GM18870 (cell line): ENCODE measurements at regions not wholly inside any gene's neighbourhood (a gene's known extent, or its start where the extent isn't known, plus 50 kb on each side); places are given as distances from the start of the nearest gene placed in this dataset.
A peak's percentile ranks its signal among the peaks of the same experiment; 100 is the strongest.

ENCODE experiments used
- ATAC-seq: cut with Tn5 transposase; IDR thresholded peaks from one replicate; pipeline ENCODE4 v1.9.1; 2021; ENCODE audit warnings: moderate library complexity; ENCODE audit not compliant: unreplicated experiment

DNA sequence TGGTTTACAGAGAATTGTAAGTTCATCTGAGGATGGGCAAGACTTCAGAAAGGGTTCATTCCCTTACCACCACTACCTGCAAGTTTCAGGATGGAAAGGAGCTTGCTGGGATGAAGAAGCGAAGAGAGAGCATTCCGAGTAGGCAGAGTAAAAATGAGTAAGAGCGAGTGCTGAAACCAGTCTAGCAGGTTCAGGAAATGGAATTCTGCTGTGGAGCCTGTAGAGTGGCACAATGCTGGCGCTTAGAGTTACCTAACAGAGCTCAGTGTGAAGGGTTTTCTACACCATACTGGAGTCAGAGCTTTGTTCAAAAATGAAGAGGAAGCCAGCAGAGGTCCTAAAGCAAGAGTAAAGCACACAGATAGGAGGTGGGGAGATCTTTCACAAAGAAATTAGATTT lies 179.2 kb upstream of the ZC3H12C start:
- ATAC-seq, result no peak

DNA sequence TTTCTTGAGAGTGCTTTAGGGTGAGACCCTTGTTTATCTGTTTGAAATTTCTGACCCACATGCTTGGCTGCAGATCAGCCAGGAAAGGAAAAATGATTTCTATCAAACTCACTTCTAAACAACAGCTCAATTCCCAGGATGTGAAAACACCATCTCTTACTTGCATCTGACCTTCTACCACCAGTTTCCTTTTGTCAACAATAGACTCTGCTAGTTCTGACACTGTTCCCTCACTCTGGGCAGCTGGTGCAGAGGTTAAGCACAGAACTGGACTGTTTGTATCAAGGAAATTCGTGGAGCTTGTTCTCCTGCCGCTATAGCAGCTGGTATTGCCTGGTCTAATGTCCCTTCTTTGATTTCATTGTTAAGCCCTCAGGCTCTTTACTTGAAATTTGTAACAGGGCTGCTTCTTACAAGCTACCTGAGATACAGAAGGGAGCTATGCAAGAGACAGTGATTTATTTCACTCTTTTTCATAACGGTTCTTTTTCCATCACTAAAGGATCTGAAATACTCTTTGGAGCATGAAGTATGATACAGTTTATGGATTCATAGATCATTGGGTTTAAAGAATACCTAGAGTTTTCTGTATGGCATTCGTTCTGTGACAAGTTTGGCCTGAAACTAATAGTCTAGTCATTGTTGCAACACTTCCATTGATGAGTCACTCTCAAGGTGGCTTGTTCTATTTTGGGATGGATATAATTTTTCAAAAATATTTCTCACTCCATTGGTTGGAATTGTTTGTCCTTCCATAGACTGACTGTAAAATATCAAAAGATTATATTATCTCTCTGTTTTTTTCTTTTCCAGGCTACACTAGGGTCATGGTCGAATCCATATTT lies 178.2 kb upstream of the ZC3H12C start:
- no peak for ATAC-seq

DNA sequence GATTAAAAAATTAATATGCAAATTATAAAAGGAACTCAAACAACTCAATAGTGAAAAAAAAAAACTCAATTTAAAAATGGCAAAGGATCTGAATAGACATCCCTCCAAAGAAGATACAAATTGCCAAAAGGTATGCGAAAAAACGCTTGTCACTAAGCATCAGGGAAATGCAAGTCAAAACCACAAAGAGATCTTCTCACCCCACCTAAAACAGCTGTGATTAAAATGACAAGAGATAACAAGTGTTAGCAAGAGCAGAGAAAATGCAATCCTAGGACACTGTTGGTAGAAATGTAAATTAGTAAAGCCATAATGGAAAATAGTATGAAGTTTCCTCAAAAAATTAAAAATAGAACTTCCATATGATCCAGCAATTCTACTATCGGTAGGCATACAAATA lies 166.3 kb upstream of the ZC3H12C start:
- ATAC-seq, result no peak

DNA sequence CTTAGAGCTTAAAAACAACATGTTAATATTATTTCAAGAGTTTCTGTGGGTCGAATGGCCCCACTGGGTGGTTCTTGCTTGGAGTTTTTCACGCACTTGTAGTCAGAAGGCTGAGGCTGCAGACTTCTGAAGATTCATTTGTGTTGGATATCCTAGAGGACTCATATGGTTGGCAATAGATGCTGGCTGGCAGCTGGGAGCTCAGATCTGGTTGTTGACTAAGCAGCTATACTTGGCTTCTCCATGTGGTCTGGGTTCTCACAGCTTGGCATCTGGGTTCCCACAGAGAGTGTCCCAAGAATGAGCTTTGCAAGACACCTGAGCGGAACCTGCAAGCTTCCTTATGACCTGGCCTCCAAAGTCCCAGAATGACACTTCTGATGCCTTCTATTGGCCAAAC lies 163.9 kb upstream of the ZC3H12C start:
- no peak for ATAC-seq

DNA sequence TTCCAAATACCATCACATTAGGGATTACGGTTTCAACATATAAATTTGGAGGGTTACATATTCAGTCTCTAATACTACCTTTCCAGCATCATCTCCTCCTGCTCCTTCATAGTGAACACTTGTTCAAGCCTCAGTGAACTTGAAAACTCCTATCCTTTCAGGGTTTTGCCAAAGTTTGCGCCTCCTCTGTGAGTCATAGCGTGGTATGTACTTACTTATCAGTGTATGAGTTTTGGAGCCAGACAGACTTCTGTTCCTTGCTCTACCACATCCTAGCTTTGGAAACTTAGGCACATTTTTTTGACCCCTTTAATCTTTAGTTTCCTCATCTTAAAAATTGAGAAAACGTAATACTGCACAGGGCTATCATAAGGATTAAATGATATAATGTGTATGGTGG lies 160.1 kb upstream of the ZC3H12C start:
- ATAC-seq, result no peak

DNA sequence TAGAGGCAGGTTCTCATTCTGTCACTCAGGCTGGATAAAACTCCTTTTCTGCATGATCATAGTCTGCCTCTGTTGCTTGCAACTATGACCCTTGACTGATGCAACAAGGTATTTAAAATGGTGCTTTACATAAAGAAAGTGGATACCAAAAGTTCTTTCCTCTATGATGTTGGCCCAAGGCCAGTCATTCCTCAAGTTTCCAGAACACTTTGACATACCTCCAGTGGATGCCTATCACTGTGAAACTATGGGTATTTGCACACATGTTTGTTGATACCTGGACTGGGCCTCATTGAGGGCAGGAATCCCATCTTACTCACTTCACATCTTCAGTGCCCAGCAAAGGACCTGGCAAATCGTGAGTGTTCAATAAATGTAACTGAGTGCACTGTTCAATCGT lies 159.0 kb upstream of the ZC3H12C start:
- ATAC-seq, result no peak

DNA sequence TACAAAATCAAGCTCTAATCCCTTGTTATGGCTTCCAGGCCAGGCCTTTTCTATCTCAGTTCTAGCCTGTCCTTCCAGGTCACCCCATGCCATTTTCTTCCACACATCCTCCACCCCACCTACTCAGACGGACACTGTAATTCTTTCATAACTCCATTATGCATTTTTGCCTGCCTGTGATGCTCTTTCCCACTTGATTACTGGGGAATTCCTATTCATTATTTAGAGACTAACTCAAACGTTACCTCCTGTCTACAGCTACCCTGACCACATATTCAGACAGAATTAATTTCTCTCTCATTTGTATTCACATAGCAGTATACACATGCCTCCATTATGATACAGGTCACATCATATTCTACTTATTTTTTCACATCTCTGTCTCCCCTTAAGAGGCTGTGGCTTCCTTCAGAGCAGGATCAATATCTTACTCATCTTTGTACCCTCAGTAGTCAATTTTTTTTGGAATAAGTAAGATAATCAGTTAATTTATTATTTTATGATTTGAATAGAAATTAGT lies 156.5 kb upstream of the ZC3H12C start:
- ATAC-seq, result no peak

DNA sequence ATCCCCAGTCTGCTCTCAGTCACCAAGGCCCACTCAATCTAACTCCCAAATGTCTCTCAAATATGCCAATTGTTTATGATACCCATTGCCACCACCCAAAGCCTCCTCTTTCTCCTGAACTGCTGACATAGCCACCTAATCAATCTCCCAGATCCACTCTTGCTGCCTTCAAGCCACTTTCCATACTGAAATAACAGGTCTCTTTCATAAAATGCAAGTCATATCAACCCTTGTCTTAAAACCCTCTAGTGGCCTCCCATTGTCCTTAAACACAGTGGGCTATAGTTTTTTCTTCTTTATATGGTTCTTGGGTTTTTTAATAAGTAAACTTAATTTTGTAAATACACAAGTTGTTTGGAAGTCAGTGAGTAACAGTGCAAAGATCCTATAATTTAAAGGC lies 155.2 kb upstream of the ZC3H12C start:
- no peak for ATAC-seq

DNA sequence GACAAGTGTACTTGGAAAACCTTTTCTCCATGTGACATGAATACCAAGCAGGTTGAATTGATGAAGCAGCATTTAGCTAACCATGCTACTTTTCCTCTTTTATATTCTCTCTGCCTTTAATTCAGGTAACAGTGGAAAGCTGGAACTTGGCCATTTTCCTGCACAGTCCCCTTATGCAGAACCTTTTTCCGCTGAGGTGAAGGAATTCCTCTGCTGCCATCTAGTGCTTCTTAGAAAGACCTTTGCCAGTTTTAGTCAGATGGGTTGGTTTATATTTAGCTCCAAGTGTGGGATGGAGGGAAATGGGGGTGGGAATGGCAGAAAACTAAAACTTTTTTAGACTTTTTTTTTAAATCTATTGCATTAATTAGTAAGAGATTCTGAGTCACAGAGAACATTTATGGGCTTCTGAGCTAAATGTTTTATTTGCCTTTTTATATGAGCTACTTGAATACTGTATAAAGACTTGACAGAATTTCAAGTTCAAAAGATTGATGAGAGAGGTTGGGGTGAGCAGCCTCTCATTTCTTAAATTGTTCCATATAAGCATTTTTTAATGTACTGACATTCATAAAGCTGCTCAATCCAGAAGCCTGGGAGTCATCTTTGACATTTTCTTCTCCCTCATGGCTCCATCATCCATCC lies 153.9 kb upstream of the ZC3H12C start:
- no peak for ATAC-seq

DNA sequence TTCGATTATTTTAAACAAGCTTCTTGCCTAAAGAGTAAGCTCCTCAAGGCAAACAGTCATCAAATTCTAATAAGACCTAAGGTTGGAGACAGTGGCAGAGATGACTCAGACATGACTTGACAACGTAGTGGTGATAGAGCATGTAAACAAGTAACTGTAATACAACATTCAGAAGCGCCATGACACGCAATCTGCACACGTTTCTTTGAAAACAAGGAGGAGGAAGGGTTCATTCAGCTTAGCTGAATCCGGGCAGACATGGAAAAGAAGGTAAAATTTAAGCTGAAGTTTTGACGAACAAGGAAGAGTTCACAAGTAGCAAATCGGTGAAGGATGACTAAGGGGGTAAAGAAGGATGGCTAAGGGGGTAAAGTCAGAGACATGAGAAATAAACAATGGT lies 152.4 kb upstream of the ZC3H12C start:
- ATAC-seq, result no peak

DNA sequence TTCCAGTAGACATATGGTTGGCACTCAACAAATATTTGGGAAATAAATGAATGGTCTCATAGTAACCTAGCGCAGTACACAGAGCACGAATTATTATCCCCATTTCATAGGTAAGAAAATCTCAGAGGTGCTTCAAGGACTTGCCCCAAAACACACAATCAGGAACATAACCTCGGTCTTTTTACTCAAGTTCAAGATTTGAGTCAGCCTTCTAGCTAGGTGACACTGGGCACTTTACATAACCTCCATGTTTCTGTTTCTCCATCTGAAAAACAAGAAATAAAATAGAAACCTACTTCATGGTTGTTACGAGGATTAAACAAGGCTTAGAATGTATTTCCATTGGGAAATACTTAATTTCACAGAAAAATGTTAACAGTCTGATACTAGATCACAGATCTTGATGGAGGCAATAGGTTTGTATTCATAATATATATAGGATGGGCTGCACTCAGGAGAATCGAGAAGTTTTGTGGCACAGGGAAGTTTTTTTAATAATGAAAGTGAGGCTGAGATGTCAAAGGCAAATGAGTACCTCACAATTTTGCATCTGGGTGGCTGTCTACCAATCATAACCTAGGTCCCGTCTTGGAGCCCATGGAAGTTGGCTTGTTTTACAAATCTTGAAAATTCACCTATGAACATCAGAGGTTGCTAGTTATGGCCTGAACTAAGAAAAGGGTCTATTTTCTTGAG lies 147.4 kb upstream of the ZC3H12C start:
- ATAC-seq, result peak; percentile 65

DNA sequence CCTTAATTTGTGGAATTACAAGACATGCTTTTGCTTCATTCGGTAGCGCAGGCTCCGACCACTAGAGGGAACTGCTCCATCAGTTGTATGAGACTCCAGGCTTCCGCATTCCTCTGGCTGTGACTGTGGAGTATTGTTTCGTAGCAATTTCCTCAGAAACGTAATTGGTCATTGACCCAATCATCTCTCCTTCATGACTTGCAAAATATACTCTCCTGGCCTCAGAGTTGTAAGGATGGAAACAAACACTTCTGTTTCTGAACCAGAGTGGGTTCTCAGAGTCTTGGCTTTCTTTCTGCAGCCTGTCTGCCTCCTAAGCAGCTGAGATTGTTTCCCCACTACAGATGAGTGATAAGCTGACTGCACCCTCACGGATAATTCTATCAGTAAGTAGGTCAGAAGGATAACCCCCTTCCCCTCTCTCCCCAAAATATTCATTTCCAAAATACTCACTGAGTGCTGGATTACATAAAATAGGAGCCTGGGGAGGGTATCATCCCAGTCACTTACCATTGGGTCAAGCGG lies 146.8 kb upstream of the ZC3H12C start:
- ATAC-seq, result peak; percentile 89

DNA sequence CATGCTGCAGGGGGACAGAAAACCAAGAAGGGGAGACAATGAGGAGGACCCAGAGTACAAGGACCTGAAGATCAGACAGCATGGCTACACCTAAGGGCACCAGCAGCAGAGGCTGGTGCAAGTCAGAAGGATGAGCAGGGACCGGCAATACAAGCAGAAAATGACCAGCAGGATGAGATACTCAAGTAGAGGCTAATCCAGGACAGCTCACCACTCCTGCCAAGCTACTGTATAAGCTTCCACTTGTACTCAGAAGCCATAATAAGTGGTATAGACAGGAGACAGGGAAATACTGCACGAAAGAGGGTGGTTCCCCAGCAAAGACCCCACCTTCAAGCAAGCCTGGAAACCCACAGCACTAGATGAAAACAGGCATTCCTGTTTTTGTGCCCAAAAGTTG lies 138.7 kb upstream of the ZC3H12C start:
- no peak for ATAC-seq

DNA sequence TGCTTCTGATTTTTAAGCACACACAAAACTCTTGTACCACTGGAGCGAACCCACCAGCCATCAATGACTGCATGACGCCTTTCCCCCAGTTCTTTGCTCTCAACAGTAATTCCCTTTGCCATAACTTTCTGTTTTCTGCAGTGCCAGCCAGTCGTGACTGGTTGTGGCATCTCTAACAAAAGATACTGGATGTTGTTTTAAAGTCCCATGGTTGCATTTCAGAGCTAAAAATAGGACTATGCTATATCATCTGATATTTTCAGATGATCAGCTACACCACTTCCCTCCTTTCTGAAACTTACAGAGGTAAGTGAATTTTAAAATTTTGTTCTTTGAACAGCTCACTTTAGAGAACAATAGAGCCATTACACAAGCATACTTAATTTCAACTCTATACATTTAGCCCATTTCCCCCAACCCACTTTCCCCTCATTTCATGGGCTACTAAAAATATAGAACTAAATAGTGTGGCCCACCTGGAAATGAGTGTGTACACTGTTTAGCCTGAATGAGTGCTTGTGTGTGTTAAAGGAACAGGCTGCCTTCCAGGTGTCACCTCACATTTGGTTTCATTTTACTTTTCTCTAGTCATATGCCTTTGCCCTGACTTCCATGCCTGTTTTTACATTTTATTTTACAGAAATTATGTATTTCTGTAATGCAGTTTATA lies 136.9 kb upstream of the ZC3H12C start:
- ATAC-seq, result peak; percentile 65

DNA sequence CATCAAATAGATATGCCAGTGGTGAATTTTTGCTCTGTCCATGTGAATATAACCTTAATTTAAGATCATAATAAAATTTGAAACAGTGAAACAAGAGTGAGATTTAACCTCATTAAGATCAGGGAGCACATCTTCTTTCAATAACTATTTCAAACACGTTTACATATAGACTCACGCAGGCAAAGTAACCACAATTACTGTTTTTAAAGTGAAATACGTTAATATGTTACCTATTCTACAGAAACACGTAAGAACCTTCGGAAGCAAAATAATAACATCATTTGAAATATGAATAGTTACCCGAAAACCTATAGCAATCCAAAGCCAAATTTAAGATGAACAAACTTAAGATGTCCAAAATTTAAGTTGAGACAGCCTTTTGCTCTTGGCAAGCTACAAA lies 136.2 kb upstream of the ZC3H12C start:
- peak; percentile 55 for ATAC-seq

DNA sequence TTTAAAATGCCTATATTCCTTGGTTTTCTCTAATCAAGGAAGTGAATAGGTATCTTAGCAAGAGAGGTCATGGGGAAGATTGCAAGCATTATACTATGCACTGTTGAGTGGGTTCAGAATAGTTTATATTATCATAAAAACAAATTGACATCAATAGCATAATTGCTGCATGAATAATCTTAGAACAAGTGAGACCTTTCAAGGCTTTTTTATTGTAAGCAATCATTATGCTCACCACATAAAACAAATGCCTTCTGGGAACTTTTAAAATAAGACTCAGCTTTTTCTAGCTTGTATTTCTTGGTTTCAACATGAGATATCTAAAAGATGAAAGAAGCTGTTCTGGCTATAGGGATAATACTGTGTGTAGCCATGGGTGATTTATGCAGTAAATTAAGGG lies 135.6 kb upstream of the ZC3H12C start:
- no peak for ATAC-seq

DNA sequence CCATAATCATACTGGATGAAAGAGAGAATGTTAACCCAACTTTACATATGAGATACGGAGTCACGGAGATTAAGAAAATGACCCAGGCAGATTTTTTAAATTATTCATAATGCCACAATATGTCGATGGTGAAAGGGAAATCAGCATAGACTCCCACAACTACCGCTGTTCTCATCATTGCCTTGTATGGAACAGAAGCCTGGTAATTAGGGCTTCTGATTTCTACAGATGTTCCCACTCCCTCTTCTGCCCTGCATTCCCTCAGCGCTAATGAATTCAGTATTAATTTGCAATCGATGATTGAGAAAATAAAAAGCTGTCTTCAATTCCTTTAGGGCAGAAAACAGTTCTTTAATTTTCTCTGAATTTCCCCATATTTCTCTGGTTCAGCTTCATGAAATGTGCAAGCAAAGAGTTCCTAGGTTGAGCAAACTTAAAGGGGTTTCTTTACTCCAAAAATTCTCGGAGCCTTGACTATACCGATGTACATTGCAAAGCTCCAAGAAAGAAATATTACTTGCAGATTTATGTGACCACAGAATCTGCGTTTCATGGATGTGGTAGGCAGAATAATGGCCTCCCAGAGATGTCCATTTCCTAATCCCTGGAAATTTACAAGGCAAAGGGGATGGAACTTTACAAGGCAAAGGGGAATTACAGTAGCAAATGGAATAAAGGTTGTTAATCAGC lies 134.9 kb upstream of the ZC3H12C start:
- ATAC-seq, result no peak

DNA sequence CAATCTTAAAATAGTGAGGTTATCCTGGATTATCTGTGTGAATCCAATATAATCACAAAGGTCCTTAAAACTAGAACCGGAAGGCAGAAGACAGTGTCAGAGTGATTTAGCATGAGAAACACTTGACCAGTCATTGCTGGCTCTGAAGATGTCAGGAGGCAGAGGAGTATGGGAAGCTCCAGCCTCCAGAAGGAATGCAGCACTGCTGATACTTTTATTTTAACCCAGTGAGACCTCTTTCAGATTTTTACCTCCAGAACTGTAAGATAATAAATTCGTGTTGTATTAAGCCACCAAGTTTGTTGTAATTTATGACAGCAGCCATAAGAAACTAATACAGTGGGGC lies 134.4 kb upstream of the ZC3H12C start:
- no peak for ATAC-seq

DNA sequence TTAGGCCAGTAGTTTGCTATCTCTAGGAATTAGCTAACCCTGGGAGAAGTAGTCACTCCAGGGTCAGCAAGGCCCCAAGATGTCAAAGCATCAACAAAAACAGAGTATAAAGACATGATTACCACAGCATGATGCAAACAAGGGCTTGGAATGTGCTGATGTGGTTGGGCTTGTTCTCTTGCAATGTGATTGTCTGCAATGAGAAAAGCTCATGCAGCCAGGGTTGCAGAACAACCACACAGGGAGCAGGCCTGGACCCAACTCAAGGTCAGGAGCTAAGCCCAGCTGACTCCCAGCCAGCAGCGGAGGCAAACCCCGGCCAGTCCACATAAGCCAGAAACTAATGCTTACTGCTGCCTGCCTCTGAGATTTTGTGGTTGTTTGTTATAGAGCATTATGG lies 132.4 kb upstream of the ZC3H12C start:
- no peak for ATAC-seq

DNA sequence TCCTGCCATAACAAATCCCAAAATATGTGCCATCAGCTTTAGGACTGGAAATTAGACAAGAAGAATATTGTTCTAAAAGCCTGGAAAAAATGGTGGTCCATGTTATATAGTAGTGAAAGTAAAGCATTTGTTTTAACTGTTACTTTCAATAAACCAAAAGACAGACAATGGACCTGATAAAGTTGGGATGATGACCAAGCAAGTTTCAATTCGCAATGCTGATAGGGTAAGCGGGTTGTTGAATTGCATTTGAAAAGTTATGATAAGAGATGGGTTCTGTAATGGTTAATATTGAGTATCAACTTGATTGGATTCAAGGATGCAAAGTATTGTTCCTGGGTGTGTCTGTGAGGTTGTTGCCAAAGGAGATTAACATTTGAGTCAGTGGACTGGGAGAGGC lies 131.9 kb upstream of the ZC3H12C start:
- ATAC-seq, result no peak

DNA sequence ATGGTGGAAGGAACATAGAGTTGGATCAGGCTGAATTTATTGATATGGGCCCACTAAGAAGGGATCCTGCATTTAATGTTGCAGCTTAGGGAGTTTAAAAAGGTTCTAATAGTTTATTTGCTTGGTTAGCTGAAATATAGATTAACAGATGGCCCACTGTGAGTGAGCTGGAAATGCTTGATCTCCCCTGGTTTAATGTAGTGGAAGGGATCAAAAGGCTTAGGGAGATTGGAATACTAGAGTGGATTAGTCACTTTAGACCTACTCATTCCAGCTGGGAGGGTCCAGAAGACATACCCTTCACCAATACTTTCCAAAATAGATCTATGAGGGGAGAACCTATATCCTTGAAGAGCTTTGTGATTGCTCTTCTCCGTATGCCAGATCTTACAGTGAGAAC lies 130.1 kb upstream of the ZC3H12C start:
- no peak for ATAC-seq
